Endothelial cell of umbilical vein (primary cell): ENCODE measurements at regions not wholly inside any gene's neighbourhood (a gene's known extent, or its start where the extent isn't known, plus 50 kb on each side); places are given as distances from the start of the nearest gene placed in this dataset.

Experiments
- BruUV-seq: library from RNA; stranded (reverse); fragments of 400-500 nt; replicated peaks from 2 replicates; lab custom pipeline; 2021; lab: Mats Ljungman, UMichigan
- CTCF ChIA-PET: fragments of 300-600, 350-600 bp; sonication (Branson Sonifier 250); formaldehyde crosslinking; loops from one replicate; lab custom pipeline; 2021; ENCODE audit warnings: antibody characterized with exemption, inconsistent platforms; lab: Charles Lee
- POLR2A ChIA-PET: fragments of 300-600, 350-600 bp; sonication (Branson Sonifier 250); formaldehyde crosslinking; loops from one replicate; lab custom pipeline; 2021; ENCODE audit warnings: antibody characterized with exemption, inconsistent platforms; lab: Charles Lee
- DNase-seq: peaks from one replicate; pipeline ENCODE4 v3.0.0-alpha.2; 2011; ENCODE audit warnings: low read depth, low spot score
- FAIRE-seq: peaks from 2 replicates; lab custom pipeline; 2011; peaks lifted over from hg19 to GRCh38; lab: Jason Lieb, UNC
- H2AFZ ChIP-seq: 2 replicates; pipeline ENCODE4 v1.6.0; 2012; ENCODE audit warnings: low read depth, low read length, control low read depth, inconsistent platforms
- H3K27ac ChIP-seq: 2 replicates; pipeline ENCODE4 v1.5.1; 2011; ENCODE audit warnings: low read depth, mild to moderate bottlenecking, control low read depth, low read length, moderate library complexity; ENCODE audit not compliant: insufficient read depth
- H3K27me3 ChIP-seq, 2 experiments: 2 replicates each; pipeline versions ENCODE4 v1.6.0 to v1.6.1; 2011; ENCODE audit warnings: low read length in 2 of 2, mixed read lengths in 1 of 2; ENCODE audit not compliant: control insufficient read depth in 2 of 2, insufficient read depth in 2 of 2
- H3K36me3 ChIP-seq, 2 experiments: 2 replicates in 1 of 2; 3 replicates in 1 of 2; pipeline ENCODE4 v1.5.1; 2011; ENCODE audit warnings: low read length in 2 of 2, mild to moderate bottlenecking in 1 of 2, moderate library complexity in 1 of 2; ENCODE audit not compliant: control insufficient read depth in 2 of 2, insufficient read depth in 2 of 2; ENCODE audit errors: extremely low read depth in 1 of 2
- H3K4me1 ChIP-seq: 3 replicates; pipeline ENCODE4 v1.5.1; 2011; ENCODE audit warnings: mild to moderate bottlenecking, low read length; ENCODE audit not compliant: control insufficient read depth, insufficient read depth; ENCODE audit errors: extremely low read depth
- H3K4me2 ChIP-seq: 2 replicates; pipeline ENCODE4 v1.6.1; 2011; ENCODE audit warnings: low read length, control low read depth, mixed read lengths; ENCODE audit not compliant: insufficient read depth
- H3K4me3 ChIP-seq, 3 experiments: fragments of 200-600 bp in 1 of 3; sonication (generic), shearing (Covaris generic) in 1 of 3; replicated peaks in 1 of 3; 2 replicates each; pipeline ENCODE4 v1.5.1; 2011 to 2016; ENCODE audit warnings: control low read depth in 3 of 3, low read length in 3 of 3, mild to moderate bottlenecking in 2 of 3, inconsistent platforms in 1 of 3, low read depth in 1 of 3, moderate library complexity in 1 of 3; ENCODE audit not compliant: insufficient read depth in 1 of 3
- H3K79me2 ChIP-seq: 2 replicates; pipeline ENCODE4 v1.6.0; 2012; ENCODE audit warnings: low read length, inconsistent platforms; ENCODE audit not compliant: control insufficient read depth, insufficient read depth
- H3K9ac ChIP-seq: replicated peaks from 2 replicates; pipeline ENCODE3; 2011; ENCODE audit warnings: low read length, control low read depth; ENCODE audit not compliant: insufficient read depth; ENCODE audit errors: extremely low read depth
- H3K9me1 ChIP-seq: replicated peaks from 3 replicates; pipeline ENCODE4 v1.6.0; 2011; ENCODE audit warnings: mild to moderate bottlenecking, low read length; ENCODE audit not compliant: control insufficient read depth, insufficient read depth; ENCODE audit errors: extremely low read depth
- H3K9me3 ChIP-seq: replicated peaks from 2 replicates; pipeline ENCODE4 v1.5.1; 2012; ENCODE audit warnings: low read length, inconsistent platforms; ENCODE audit not compliant: control insufficient read depth, insufficient read depth
- H4K20me1 ChIP-seq: replicated peaks from 2 replicates; pipeline ENCODE3; 2011; ENCODE audit warnings: mild to moderate bottlenecking, low read length; ENCODE audit not compliant: control insufficient read depth, insufficient read depth; ENCODE audit errors: extremely low read depth
- CTCF ChIP-seq, 2 donors: IDR thresholded peaks; 1 replicate in 1 of 2; 2 replicates in 1 of 2; pipeline ENCODE4 v1.5.1; 2011; ENCODE audit warnings: low read length in 2 of 2, mild to moderate bottlenecking in 2 of 2, moderate library complexity in 2 of 2, control low read depth in 1 of 2, inconsistent platforms in 1 of 2, low read depth in 1 of 2; ENCODE audit not compliant: insufficient read depth in 1 of 2; ENCODE audit errors: extremely low read depth in 1 of 2
- EZH2 ChIP-seq: IDR thresholded peaks from 2 replicates; pipeline ENCODE4 v1.6.1; 2012; ENCODE audit warnings: borderline replicate concordance, low read depth, mild to moderate bottlenecking, moderate library complexity, low read length, inconsistent platforms; ENCODE audit not compliant: severe bottlenecking
- FOS ChIP-seq: IDR thresholded peaks from 2 replicates; pipeline ENCODE4 v1.6.1; 2011; ENCODE audit warnings: mild to moderate bottlenecking, low read length, moderate library complexity, borderline replicate concordance; ENCODE audit not compliant: insufficient read depth
- JUN ChIP-seq: IDR thresholded peaks from 2 replicates; pipeline ENCODE4 v1.6.1; 2011; ENCODE audit warnings: borderline replicate concordance, low read depth; ENCODE audit not compliant: insufficient read length, insufficient read depth
- MAX ChIP-seq: IDR thresholded peaks from 2 replicates; pipeline ENCODE4 v1.6.1; 2011; ENCODE audit not compliant: insufficient read depth, insufficient read length
- MYC ChIP-seq: IDR thresholded peaks from one replicate; pipeline ENCODE4 v1.6.1; 2011; ENCODE audit warnings: mild to moderate bottlenecking, low read depth, low read length
- POLR2A ChIP-seq: IDR thresholded peaks from 2 replicates; pipeline ENCODE4 v1.6.1; 2012; ENCODE audit warnings: low read depth, mild to moderate bottlenecking, control low read depth, low read length
- POLR2AphosphoS5 ChIP-seq: IDR thresholded peaks from 2 replicates; pipeline ENCODE4 v1.6.1; 2012; ENCODE audit warnings: low read depth, mild to moderate bottlenecking, control low read depth, low read length, moderate library complexity; ENCODE audit not compliant: insufficient read depth
- dilution Hi-C: fragments of 300-500 bp; cut with MboI; formaldehyde crosslinking; loops from one replicate; pipeline ENCODE4 v1.15.0; 2019; ENCODE audit warnings: low sequenced_read_pairs; ENCODE audit not compliant: extremely low pct_ligation_motif_present
- intact Hi-C: fragments of 100-400 bp; cut with micrococcal nuclease; formaldehyde crosslinking; loops from one replicate; pipeline ENCODE4 v1.10.0; 2022

GRCh38 chr16:66064801-66065530 lies 301.5 kb upstream of the CDH5 start:
- no peak overlapping the region for H2AFZ ChIP-seq
- ChIA-PET POLR2A (no interaction called here), CTCF (no interaction called here)
- dilution Hi-C loops (no loop called here), intact Hi-C loops (no loop called here)
- H3K9me1 ChIP-seq: no peaks in the 10 kb centered on the region
- no peak overlapping the region for H3K4me3 ChIP-seq
- H4K20me1 ChIP-seq: no peaks in the 10 kb centered on the region
- no peak for TF ChIP-seq JUN
- TF ChIP-seq MYC: no peak
- no peak for TF ChIP-seq EZH2
- no peak for TF ChIP-seq MAX
- no peak for TF ChIP-seq POLR2A
- no peak for TF ChIP-seq POLR2AphosphoS5
- no peak for TF ChIP-seq FOS
- no peak for TF ChIP-seq CTCF (IDR thresholded peaks at IDR 0.05; ENCODE audit: extremely low read depth in 1 of 2, insufficient read depth in 1 of 2, low read depth in 1 of 2, low read length in 2 of 2)
- no peak overlapping the region for H3K27ac ChIP-seq
- H3K79me2 ChIP-seq: no peaks in the 10 kb centered on the region
- H3K4me1 ChIP-seq: no peaks in the 10 kb centered on the region
- H3K9me3 ChIP-seq: no peaks in the 10 kb centered on the region
- no peak for DNase-seq
- BruUV-seq: no TSS peak
- FAIRE-seq: no peak
- no peaks in the 10 kb centered on the region for H3K36me3 ChIP-seq
- H3K27me3 ChIP-seq: no peaks in the 10 kb centered on the region
- H3K4me2 ChIP-seq: no peak overlapping the region
- H3K9ac ChIP-seq: no peak overlapping the region
